ENCODE measurements at regions not wholly inside any gene's neighbourhood (a gene's known extent, or its start where the extent isn't known, plus 50 kb on each side); places are given as distances from the start of the nearest gene placed in this dataset.

DNA sequence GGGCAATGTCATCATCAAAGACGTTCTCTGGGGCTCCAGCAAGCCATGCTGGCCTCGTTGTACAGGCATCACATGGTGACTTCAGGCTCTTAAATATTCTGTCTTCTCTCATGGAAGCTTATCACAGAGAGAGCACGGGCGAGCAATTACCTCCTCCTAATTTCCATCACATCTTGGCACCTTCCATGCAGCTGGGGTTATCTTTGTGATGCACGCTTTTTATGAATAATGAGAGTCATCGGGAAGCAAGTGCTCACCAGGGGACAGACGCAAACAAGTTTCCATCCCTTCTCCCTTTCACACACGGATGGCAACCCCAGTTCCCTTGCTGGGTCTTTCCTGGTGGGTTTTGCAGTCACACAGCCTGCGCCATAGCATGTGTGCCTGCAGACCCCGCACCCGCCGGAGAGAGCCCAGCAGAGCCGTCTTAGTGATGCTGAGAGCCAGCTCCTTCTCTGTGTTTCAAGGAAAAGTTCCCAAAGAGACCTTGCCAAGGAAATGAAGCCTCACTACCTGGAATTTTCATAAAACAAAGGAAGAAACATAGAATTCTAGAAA, 116.3 kb upstream of the AFDN start:
- peaks cover 69% of the 10 kb centered on the region for H3K27me3 Mint-ChIP-seq
- H3K4me1 Mint-ChIP-seq (ENCODE audit: low read depth) = peaks cover 12% of the 10 kb centered on the region
- intact Hi-C loops (cut with micrococcal nuclease) = no loop called here
- H3K9me3 Mint-ChIP-seq = no peaks in the 10 kb centered on the region
- CTCF ChIA-PET = no interaction called here
- POLR2A ChIA-PET = no interaction called here
- no peak overlapping the region for H3K4me3 Mint-ChIP-seq
- TF ChIP-seq CTCF (IDR thresholded peaks at IDR 0.05) = no peak
- DNase-seq (no peak), ATAC-seq (no peak)
- no peak overlapping the region for H3K27ac Mint-ChIP-seq
- peaks cover 2% of the 10 kb centered on the region for H3K36me3 Mint-ChIP-seq (ENCODE audit: low read depth)

DNA sequence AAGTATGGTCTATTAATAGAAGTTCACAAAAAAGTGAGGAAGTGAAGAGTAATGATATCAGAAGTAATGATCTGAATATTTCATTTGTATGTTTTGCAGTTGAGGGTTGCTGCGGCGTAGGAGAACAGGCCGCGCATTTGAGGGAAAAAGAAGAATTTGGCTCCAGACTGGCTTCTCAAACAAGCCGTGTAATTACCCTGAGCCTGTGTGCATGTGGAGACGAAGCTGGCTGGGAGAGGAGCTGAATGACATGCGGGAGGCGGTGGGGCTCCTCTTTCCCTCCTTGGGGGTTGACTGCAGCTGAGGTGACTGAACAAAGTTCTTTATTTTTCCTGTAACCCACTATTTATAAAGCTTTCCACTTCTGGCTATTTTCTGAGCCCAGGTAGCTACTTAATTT, 115.5 kb upstream of the AFDN start:
- H3K27me3 Mint-ChIP-seq = peaks cover 70% of the 10 kb centered on the region
- H3K4me3 Mint-ChIP-seq = no peak overlapping the region
- ATAC-seq = no peak
- H3K36me3 Mint-ChIP-seq (ENCODE audit: low read depth) = peaks cover under 1% of the 10 kb centered on the region
- DNase-seq = no peak
- H3K27ac Mint-ChIP-seq = no peak overlapping the region
- H3K4me1 Mint-ChIP-seq (ENCODE audit: low read depth) = peaks cover 6% of the 10 kb centered on the region
- no peak for TF ChIP-seq CTCF (IDR thresholded peaks at IDR 0.05)
- intact Hi-C loops (cut with micrococcal nuclease) = no loop called here
- ChIA-PET POLR2A (no interaction called here), CTCF (no interaction called here)
- no peaks in the 10 kb centered on the region for H3K9me3 Mint-ChIP-seq

DNA sequence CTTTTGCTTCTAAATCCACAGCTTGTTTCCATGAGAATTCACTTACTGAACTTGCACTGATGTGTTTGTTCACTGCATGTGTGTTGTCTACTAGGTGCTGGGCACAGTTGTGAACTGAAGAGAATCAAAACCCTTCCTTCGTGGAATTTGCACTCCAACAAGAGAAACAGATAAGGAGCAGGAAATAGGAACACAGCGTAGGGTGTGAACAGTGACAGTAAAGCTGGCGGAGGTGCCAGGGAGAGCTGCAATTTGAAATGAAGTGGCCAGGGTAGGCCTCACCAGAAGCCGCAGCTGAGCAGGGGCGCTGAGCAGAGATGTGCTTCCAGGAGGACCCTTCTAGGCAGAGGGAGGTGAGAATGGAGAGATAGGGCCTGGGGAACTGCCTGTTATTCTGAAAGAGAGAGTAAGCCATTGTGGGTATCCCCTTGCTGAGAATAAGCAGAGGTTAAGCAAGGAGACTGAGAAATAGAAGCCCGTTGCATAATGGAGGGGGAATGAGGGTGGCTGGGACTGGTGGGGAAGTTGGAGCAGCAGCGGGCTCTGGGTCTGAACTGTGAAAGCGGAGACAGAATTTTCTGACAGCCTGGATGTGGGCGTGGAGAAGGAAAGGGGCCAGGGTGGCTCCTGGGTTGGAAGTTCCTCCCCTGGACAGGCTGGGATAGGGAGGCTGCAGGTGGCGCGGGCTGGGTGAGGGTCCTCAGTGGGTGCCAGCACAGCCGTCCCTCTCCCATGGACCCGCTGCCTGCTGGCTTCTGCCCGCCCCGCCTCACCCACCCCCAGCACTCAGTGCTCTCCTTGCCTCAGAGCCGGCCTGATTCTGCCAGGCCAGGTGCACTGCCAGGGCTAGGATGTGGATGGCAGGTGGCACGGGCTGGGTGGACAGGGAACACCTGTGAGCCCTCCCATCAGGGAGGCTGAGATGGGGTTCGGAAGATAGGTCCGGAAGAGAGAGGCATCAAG, 114.7 kb upstream of the AFDN start:
- intact Hi-C loops (cut with micrococcal nuclease) = no loop called here
- ChIA-PET POLR2A (no interaction called here), CTCF (no interaction called here)
- peaks cover 67% of the 10 kb centered on the region for H3K27me3 Mint-ChIP-seq
- no peaks in the 10 kb centered on the region for H3K4me1 Mint-ChIP-seq (ENCODE audit: low read depth)
- H3K36me3 Mint-ChIP-seq (ENCODE audit: low read depth) = no peaks in the 10 kb centered on the region
- no peaks in the 10 kb centered on the region for H3K9me3 Mint-ChIP-seq
- no peak overlapping the region for H3K27ac Mint-ChIP-seq
- no peak overlapping the region for H3K4me3 Mint-ChIP-seq
- no peak for ATAC-seq
- DNase-seq = no peak
- TF ChIP-seq CTCF (IDR thresholded peaks at IDR 0.05) = no peak

- intact Hi-C loops (cut with micrococcal nuclease) = no loop called here
- ATAC-seq (no peak), DNase-seq (no peak)
- no peak for TF ChIP-seq CTCF (IDR thresholded peaks at IDR 0.05)
- Mint-ChIP-seq H3K27ac (no peak overlapping the region), H3K36me3 (ENCODE audit: low read depth) (no peaks in the 10 kb centered on the region), H3K4me1 (ENCODE audit: low read depth) (no peaks in the 10 kb centered on the region), H3K9me3 (no peaks in the 10 kb centered on the region), H3K27me3 (peaks cover 59% of the 10 kb centered on the region), H3K4me3 (no peak overlapping the region)
- ChIA-PET CTCF (no interaction called here), POLR2A (no interaction called here)
These were observed 113.8 kb upstream of the AFDN start for GRCh38 chr6:167712731-167713475.

DNA sequence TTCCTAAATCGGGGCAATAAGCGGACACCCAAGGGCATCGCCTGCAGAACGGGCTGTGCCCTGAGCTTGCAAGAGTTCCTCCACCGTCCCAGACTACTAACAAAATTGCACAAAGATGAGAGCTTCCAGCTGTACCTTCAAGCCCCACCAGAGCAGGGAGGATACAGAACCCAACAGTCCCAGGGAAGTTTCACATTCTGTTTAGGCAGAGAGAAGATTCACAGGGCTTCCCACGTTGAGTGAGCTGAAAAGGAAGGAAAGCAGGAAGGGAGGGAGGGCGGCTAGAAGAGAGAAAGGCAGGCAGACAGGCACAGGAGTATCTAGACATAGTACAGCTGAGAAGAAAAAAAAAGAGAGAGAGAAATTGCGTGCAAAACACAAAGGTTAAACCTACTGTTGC, 112.6 kb upstream of the AFDN start:
- no peak overlapping the region for H3K4me3 Mint-ChIP-seq
- no peak for ATAC-seq
- DNase-seq = no peak
- CTCF ChIA-PET = no interaction called here
- intact Hi-C loops (cut with micrococcal nuclease) = no loop called here
- no peaks in the 10 kb centered on the region for H3K4me1 Mint-ChIP-seq (ENCODE audit: low read depth)
- POLR2A ChIA-PET = no interaction called here
- no peaks in the 10 kb centered on the region for H3K9me3 Mint-ChIP-seq
- H3K36me3 Mint-ChIP-seq (ENCODE audit: low read depth) = no peaks in the 10 kb centered on the region
- no peak overlapping the region for H3K27ac Mint-ChIP-seq
- TF ChIP-seq CTCF (IDR thresholded peaks at IDR 0.05) = no peak
- H3K27me3 Mint-ChIP-seq = peaks cover 54% of the 10 kb centered on the region
